ENCODE measurements at regions not wholly inside any gene's neighbourhood (a gene's known extent, or its start where the extent isn't known, plus 50 kb on each side); places are given as distances from the start of the nearest gene placed in this dataset.
"Not testable (repeated sequence)": the region's sequence is repeated elsewhere in the genome, so short reads cannot be mapped to it uniquely, and the experiment has no call there.

- CTCF ChIA-PET: no interaction called here
- H2AFZ ChIP-seq (ENCODE audit: low read length): no peak overlapping the region
- no TSS peak for BruUV-seq (replicated peaks)
- no peaks in the 10 kb centered on the region for H3K36me3 ChIP-seq (ENCODE audit: low read depth, low read length)
- H3K9me2 ChIP-seq (replicated peaks; ENCODE audit: low read length): no peaks in the 10 kb centered on the region
- H3F3A ChIP-seq (ENCODE audit: low read length, unreplicated experiment): no peaks in the 10 kb centered on the region
- H3K27me3 ChIP-seq (ENCODE audit: low read length): no peaks in the 10 kb centered on the region
- DNase-seq: no peak
- POLR2A ChIA-PET (ENCODE audit: unreplicated experiment): no interaction called here
- no peak overlapping the region for H3K27ac ChIP-seq (ENCODE audit: low read length)
- no peak overlapping the region for H3K9ac ChIP-seq (ENCODE audit: low read length)
- intact Hi-C loops (cut with micrococcal nuclease): no loop called here
- H3K4me1 ChIP-seq (ENCODE audit: insufficient read depth, low read length): peaks cover 11% of the 10 kb centered on the region
- no peak for ATAC-seq
- H4K20me1 ChIP-seq (ENCODE audit: low read length): no peaks in the 10 kb centered on the region
- H3K4me3 ChIP-seq (ENCODE audit: low read length): no peak overlapping the region
- no peaks in the 10 kb centered on the region for H3K9me3 ChIP-seq (ENCODE audit: low read length)
- H3K4me2 ChIP-seq (ENCODE audit: low read length): no peak overlapping the region
- no peaks in the 10 kb centered on the region for H3K79me2 ChIP-seq (ENCODE audit: low read length)
- TF ChIP-seq EZH2 (IDR thresholded peaks at IDR 0.05; ENCODE audit: low read length, unreplicated experiment): no peak
- TF ChIP-seq EZH2phosphoT487 (IDR thresholded peaks at IDR 0.05; ENCODE audit: borderline replicate concordance, low read length): no peak
- TF ChIP-seq CTCF (conservative IDR thresholded peaks at IDR 0.05; ENCODE audit: low read depth, low read length): no peak
These were observed 62.3 kb upstream of the PPP1R12A start for GRCh38 chr12:79997096-79997791.

- ATAC-seq; H3F3A ChIP-seq (ENCODE audit: low read length, unreplicated experiment); H3K9ac ChIP-seq (ENCODE audit: low read length); H3K4me1 ChIP-seq (ENCODE audit: insufficient read depth, low read length); H2AFZ ChIP-seq (ENCODE audit: low read length); BruUV-seq (replicated peaks); H3K79me2 ChIP-seq (ENCODE audit: low read length); H3K27me3 ChIP-seq (ENCODE audit: low read length); H3K9me2 ChIP-seq (replicated peaks; ENCODE audit: low read length); H3K4me2 ChIP-seq (ENCODE audit: low read length); H4K20me1 ChIP-seq (ENCODE audit: low read length); intact Hi-C loops (cut with micrococcal nuclease); DNase-seq; H3K27ac ChIP-seq (ENCODE audit: low read length); H3K36me3 ChIP-seq (ENCODE audit: low read depth, low read length); H3K4me3 ChIP-seq (ENCODE audit: low read length); H3K9me3 ChIP-seq (ENCODE audit: low read length); CTCF ChIA-PET: not testable (repeated sequence)
- POLR2A ChIA-PET (ENCODE audit: unreplicated experiment): interaction anchor here (0.5 kb wide), 1 partner anchor 41 kb away, joined by 3 read pairs; no protein-coding TSS in a partner anchor
These were observed 60.6 kb upstream of the PPP1R12A start for GRCh38 chr12:79995385-79996084.

- Histone ChIP-seq H4K20me1 (ENCODE audit: low read length) (no peaks in the 10 kb centered on the region), H3K9ac (ENCODE audit: low read length) (no peak overlapping the region), H3F3A (ENCODE audit: low read length, unreplicated experiment) (no peaks in the 10 kb centered on the region), H3K36me3 (ENCODE audit: low read depth, low read length) (no peaks in the 10 kb centered on the region), H3K27ac (ENCODE audit: low read length) (no peak overlapping the region), H2AFZ (ENCODE audit: low read length) (no peak overlapping the region), H3K4me1 (ENCODE audit: insufficient read depth, low read length) (peaks cover 4% of the 10 kb centered on the region; the same call in 1 of the 2 replicates), H3K79me2 (ENCODE audit: low read length) (no peaks in the 10 kb centered on the region), H3K9me2 (replicated peaks; ENCODE audit: low read length) (no peaks in the 10 kb centered on the region), H3K9me3 (ENCODE audit: low read length) (no peaks in the 10 kb centered on the region), H3K4me2 (ENCODE audit: low read length) (no peak overlapping the region), H3K4me3 (ENCODE audit: low read length) (no peak overlapping the region), H3K27me3 (ENCODE audit: low read length) (no peaks in the 10 kb centered on the region)
- no peak for TF ChIP-seq EZH2 (IDR thresholded peaks at IDR 0.05; ENCODE audit: low read length, unreplicated experiment)
- intact Hi-C loops (cut with micrococcal nuclease): no loop called here
- no peak for ATAC-seq
- DNase-seq: no peak
- ChIA-PET POLR2A (ENCODE audit: unreplicated experiment) (no interaction called here), CTCF (no interaction called here)
- no TSS peak for BruUV-seq (replicated peaks)
These were observed 58.4 kb upstream of the PPP1R12A start for GRCh38 chr12:79993106-79993862.

Data from PC-3 (cell line).